Stomach smooth muscle (tissue), 2 donors: ENCODE measurements at regions not wholly inside any gene's neighbourhood (a gene's known extent, or its start where the extent isn't known, plus 50 kb on each side); places are given as distances from the start of the nearest gene placed in this dataset.

Experiments used
- H3K27ac ChIP-seq: one replicate; pipeline ENCODE4 v1.7.0; 2013; ENCODE audit warnings: mild to moderate bottlenecking, low read length, inconsistent platforms
- H3K27me3 ChIP-seq, 2 donors: one replicate each; pipeline ENCODE4 v1.7.0; 2013; ENCODE audit warnings: low read length in 2 of 2; ENCODE audit not compliant: insufficient read depth in 2 of 2, control insufficient read depth in 1 of 2
- H3K36me3 ChIP-seq, 2 donors: one replicate each; pipeline ENCODE4 v1.7.0; 2013; ENCODE audit warnings: low read length in 2 of 2; ENCODE audit not compliant: control insufficient read depth in 2 of 2, insufficient read depth in 2 of 2
- H3K4me1 ChIP-seq: one replicate; pipeline ENCODE4 v1.7.0; 2013; ENCODE audit warnings: low read length; ENCODE audit not compliant: control insufficient read depth, insufficient read depth
- H3K4me3 ChIP-seq, 2 donors: one replicate each; pipeline ENCODE4 v1.7.0; 2013; ENCODE audit warnings: low read length in 2 of 2
- H3K9ac ChIP-seq, 2 donors: one replicate each; pipeline ENCODE4 v1.7.0; 2013; ENCODE audit warnings: low read length in 2 of 2, mild to moderate bottlenecking in 1 of 2
- H3K9me3 ChIP-seq, 2 donors: one replicate each; pipeline ENCODE4 v1.7.0; 2013; ENCODE audit warnings: low read length in 2 of 2; ENCODE audit not compliant: control insufficient read depth in 2 of 2
- donor health status: healthy.
- donor health status: Pancreatic carcinoma.

- Histone ChIP-seq H3K36me3 (no peaks in the 10 kb centered on the region), H3K9me3 (no peaks in the 10 kb centered on the region), H3K4me1 (peaks cover 3% of the 10 kb centered on the region), H3K4me3 (no peak overlapping the region), H3K9ac (no peak overlapping the region), H3K27me3 (no peaks in the 10 kb centered on the region), H3K27ac (no peak overlapping the region)
These were observed 247.7 kb upstream of the PTBP2 start for GRCh38 chr1:96473791-96474434.

GRCh38 chr1:96474985-96475743 lies 246.4 kb upstream of the PTBP2 start:
- no peaks in the 10 kb centered on the region for H3K9me3 ChIP-seq
- no peak overlapping the region for H3K4me3 ChIP-seq
- H3K27ac ChIP-seq, result no peak overlapping the region
- no peaks in the 10 kb centered on the region for H3K27me3 ChIP-seq
- H3K4me1 ChIP-seq, result peaks cover 3% of the 10 kb centered on the region
- H3K9ac ChIP-seq, result no peak overlapping the region
- no peaks in the 10 kb centered on the region for H3K36me3 ChIP-seq

- Histone ChIP-seq H3K4me3 (no peak overlapping the region), H3K27ac (no peak overlapping the region), H3K4me1 (peaks cover 3% of the 10 kb centered on the region), H3K9ac (no peak overlapping the region), H3K27me3 (no peaks in the 10 kb centered on the region), H3K9me3 (no peaks in the 10 kb centered on the region), H3K36me3 (no peaks in the 10 kb centered on the region)
These were observed 245.7 kb upstream of the PTBP2 start for GRCh38 chr1:96475903-96476302.

- Histone ChIP-seq H3K9me3 (no peaks in the 10 kb centered on the region), H3K9ac (no peak overlapping the region), H3K27me3 (no peaks in the 10 kb centered on the region), H3K36me3 (no peaks in the 10 kb centered on the region), H3K4me3 (no peak overlapping the region), H3K27ac (no peak overlapping the region), H3K4me1 (peaks cover 3% of the 10 kb centered on the region)
These were observed 243.4 kb upstream of the PTBP2 start for GRCh38 chr1:96478228-96478627.

GRCh38 chr1:96481409-96481808 lies 240.2 kb upstream of the PTBP2 start:
- H3K9ac ChIP-seq, result no peak overlapping the region
- H3K4me3 ChIP-seq, result no peak overlapping the region
- peaks cover 3% of the 10 kb centered on the region for H3K4me1 ChIP-seq
- H3K27me3 ChIP-seq, result no peaks in the 10 kb centered on the region
- no peaks in the 10 kb centered on the region for H3K36me3 ChIP-seq
- no peaks in the 10 kb centered on the region for H3K9me3 ChIP-seq
- no peak overlapping the region for H3K27ac ChIP-seq

- no peaks in the 10 kb centered on the region for H3K9me3 ChIP-seq
- peak overlapping the region; percentile 54 to 55 for H3K9ac ChIP-seq
- no peaks in the 10 kb centered on the region for H3K27me3 ChIP-seq
- peaks cover 7% of the 10 kb centered on the region for H3K4me1 ChIP-seq
- H3K4me3 ChIP-seq, result peak overlapping the region; percentile 59 to 60
- H3K27ac ChIP-seq, result peak overlapping the region; percentile 60
- no peaks in the 10 kb centered on the region for H3K36me3 ChIP-seq
These were observed 239.0 kb upstream of the PTBP2 start for GRCh38 chr1:96482616-96483015.

- Histone ChIP-seq H3K9ac (peak overlapping the region in 1 of 2 donors; percentile 18), H3K27me3 (no peaks in the 10 kb centered on the region), H3K27ac (peak overlapping the region; percentile 37), H3K9me3 (no peaks in the 10 kb centered on the region), H3K36me3 (no peaks in the 10 kb centered on the region), H3K4me3 (peak overlapping the region in 1 of 2 donors; percentile 40), H3K4me1 (peaks cover 11% of the 10 kb centered on the region)
These were observed 234.2 kb upstream of the PTBP2 start for GRCh38 chr1:96487394-96487793.

- H3K9ac ChIP-seq, result peak overlapping the region in 1 of 2 donors; percentile 11
- no peaks in the 10 kb centered on the region for H3K27me3 ChIP-seq
- H3K4me3 ChIP-seq, result peak overlapping the region; percentile 36 to 40
- no peaks in the 10 kb centered on the region for H3K36me3 ChIP-seq
- no peaks in the 10 kb centered on the region for H3K9me3 ChIP-seq
- peak overlapping the region; percentile 37 for H3K27ac ChIP-seq
- H3K4me1 ChIP-seq, result peaks cover 11% of the 10 kb centered on the region
These were observed 233.6 kb upstream of the PTBP2 start for GRCh38 chr1:96487971-96488370.

GRCh38 chr1:96488777-96489176 lies 232.8 kb upstream of the PTBP2 start:
- peaks cover 11% of the 10 kb centered on the region for H3K4me1 ChIP-seq
- no peak overlapping the region for H3K9ac ChIP-seq
- no peaks in the 10 kb centered on the region for H3K36me3 ChIP-seq
- no peaks in the 10 kb centered on the region for H3K27me3 ChIP-seq
- no peak overlapping the region for H3K27ac ChIP-seq
- no peaks in the 10 kb centered on the region for H3K9me3 ChIP-seq
- no peak overlapping the region for H3K4me3 ChIP-seq

GRCh38 chr1:96492236-96492635 lies 229.3 kb upstream of the PTBP2 start:
- Histone ChIP-seq H3K27ac (no peak overlapping the region), H3K27me3 (no peaks in the 10 kb centered on the region), H3K9ac (no peak overlapping the region), H3K9me3 (no peaks in the 10 kb centered on the region), H3K36me3 (no peaks in the 10 kb centered on the region), H3K4me3 (no peak overlapping the region), H3K4me1 (peaks cover 8% of the 10 kb centered on the region)

GRCh38 chr1:96498744-96499340 lies 222.7 kb upstream of the PTBP2 start:
- Histone ChIP-seq H3K36me3 (no peaks in the 10 kb centered on the region), H3K27ac (no peak overlapping the region), H3K4me3 (no peak overlapping the region), H3K9ac (no peak overlapping the region), H3K9me3 (no peaks in the 10 kb centered on the region), H3K27me3 (no peaks in the 10 kb centered on the region), H3K4me1 (no peaks in the 10 kb centered on the region)
